SK-N-SH (cell line): ENCODE measurements at regions not wholly inside any gene's neighbourhood (a gene's known extent, or its start where the extent isn't known, plus 50 kb on each side); places are given as distances from the start of the nearest gene placed in this dataset.

Experiments used
- CHD2 ChIP-seq: fragments of 150-350 bp; IDR thresholded peaks from 2 replicates; pipeline ENCODE4 v1.6.1; 2018; ENCODE audit warnings: low read length; ENCODE audit not compliant: partially characterized antibody
- CTCF ChIP-seq: fragments of 200-600 bp; sonication (generic); IDR thresholded peaks from 2 replicates; pipeline ENCODE4 v1.6.1; 2017; ENCODE audit warnings: antibody characterized with exemption, mild to moderate bottlenecking, moderate library complexity
- EZH2phosphoT487 ChIP-seq: fragments of 200-600 bp; sonication (generic); IDR thresholded peaks from 2 replicates; pipeline ENCODE4 v1.6.1; 2017; ENCODE audit warnings: low read depth, mixed run types, mild to moderate bottlenecking, antibody characterized with exemption, moderate library complexity, borderline replicate concordance
- FOSL2 ChIP-seq: IDR thresholded peaks from 2 replicates; pipeline ENCODE4 v1.4.0; 2012; ENCODE audit warnings: low read depth, mild to moderate bottlenecking, moderate library complexity, borderline replicate concordance
- GABPA ChIP-seq: IDR thresholded peaks from 2 replicates; pipeline ENCODE4 v1.4.0; 2012; ENCODE audit warnings: low read depth, mild to moderate bottlenecking
- MAX ChIP-seq: IDR thresholded peaks from 2 replicates; pipeline ENCODE4 v1.4.0; 2012; ENCODE audit warnings: low read depth
- MXI1 ChIP-seq: IDR thresholded peaks from 2 replicates; pipeline ENCODE4 v1.6.1; 2012; ENCODE audit warnings: mild to moderate bottlenecking, low read depth, low read length, improper control_type of control experiment
- NRF1 ChIP-seq: IDR thresholded peaks from 2 replicates; pipeline ENCODE4 v1.6.1; 2012; ENCODE audit warnings: low read depth, mild to moderate bottlenecking, low read length
- RAD21 ChIP-seq: IDR thresholded peaks from 2 replicates; pipeline ENCODE4 v1.6.1; 2012; ENCODE audit warnings: mild to moderate bottlenecking, low read length
- TAF1 ChIP-seq: IDR thresholded peaks from 2 replicates; pipeline ENCODE4 v1.6.1; 2012; ENCODE audit warnings: low read depth, mild to moderate bottlenecking, low read length, moderate library complexity, borderline replicate concordance
- USF1 ChIP-seq: IDR thresholded peaks from 2 replicates; pipeline ENCODE4 v1.4.0; 2012; ENCODE audit warnings: low read depth, borderline replicate concordance
- YY1 ChIP-seq: IDR thresholded peaks from 2 replicates; pipeline ENCODE4 v1.4.0; 2012; ENCODE audit warnings: low read depth, mild to moderate bottlenecking
- ZBTB33 ChIP-seq: IDR thresholded peaks from 2 replicates; pipeline ENCODE4 v1.4.0; 2012; ENCODE audit warnings: low read depth, borderline replicate concordance

- TF ChIP-seq RAD21 (no peak), ZBTB33 (no peak), CTCF (no peak), USF1 (no peak), GABPA (no peak), TAF1 (no peak), NRF1 (no peak), MAX (no peak), EZH2phosphoT487 (no peak), CHD2 (no peak), YY1 (no peak), FOSL2 (no peak), MXI1 (no peak)
These were observed 761.3 kb downstream of the HDGFL1 start for GRCh38 chr6:23330632-23331031.
